GM23338 (cell line): ENCODE measurements at regions not wholly inside any gene's neighbourhood (a gene's known extent, or its start where the extent isn't known, plus 50 kb on each side); places are given as distances from the start of the nearest gene placed in this dataset.

Experiments used
- ATAC-seq: fragments of 200-7000 bp; cut with Tn5 transposase; 3 replicates; pipeline ENCODE4 v1.9.1; 2020
- DNase-seq: peaks from one replicate; pipeline ENCODE4 v3.0.0-alpha.2; 2015; ENCODE audit warnings: low spot score
- H2AFZ ChIP-seq: fragments of 200-600 bp; sonication (generic); 2 replicates; pipeline ENCODE4 v1.8.0; 2016; ENCODE audit warnings: antibody characterized with exemption, mild to moderate bottlenecking, moderate library complexity
- H3F3A ChIP-seq: fragments of 200-600 bp; sonication (generic); replicated peaks from 2 replicates; pipeline ENCODE4 v1.8.0; 2017; ENCODE audit warnings: antibody characterized with exemption, mixed run types, low read depth
- H3K27ac ChIP-seq: fragments of 200-600 bp; sonication (generic); 2 replicates; pipeline ENCODE4 v1.6.1; 2016; ENCODE audit warnings: low read depth
- H3K27me3 ChIP-seq: fragments of 200-600 bp; sonication (generic); 2 replicates; pipeline ENCODE4 v1.8.0; 2016; ENCODE audit warnings: mild to moderate bottlenecking, mixed run types, moderate library complexity; ENCODE audit not compliant: insufficient read depth
- H3K36me3 ChIP-seq: fragments of 200-600 bp; sonication (generic); 2 replicates; pipeline ENCODE4 v1.8.0; 2016; ENCODE audit warnings: mild to moderate bottlenecking; ENCODE audit not compliant: insufficient read depth
- H3K4me1 ChIP-seq: fragments of 200-600 bp; sonication (generic); 2 replicates; pipeline ENCODE4 v1.8.0; 2016; ENCODE audit warnings: mild to moderate bottlenecking, moderate library complexity; ENCODE audit not compliant: insufficient read depth
- H3K4me2 ChIP-seq: fragments of 200-600 bp; sonication (generic); 2 replicates; pipeline ENCODE4 v1.7.1; 2017; ENCODE audit warnings: mixed run types
- H3K4me3 ChIP-seq: fragments of 200-600 bp; sonication (generic); 2 replicates; pipeline ENCODE4 v1.6.1; 2016; ENCODE audit warnings: mixed run types
- H3K79me2 ChIP-seq: fragments of 200-600 bp; sonication (generic); replicated peaks from 2 replicates; pipeline ENCODE4 v1.8.0; 2017; ENCODE audit warnings: mild to moderate bottlenecking; ENCODE audit not compliant: insufficient read depth
- H3K9me2 ChIP-seq: fragments of 200-600 bp; sonication (generic); 2 replicates; pipeline ENCODE4 v1.8.0; 2017; ENCODE audit not compliant: insufficient read depth
- H4K20me1 ChIP-seq: fragments of 200-600 bp; sonication (generic); replicated peaks from 2 replicates; pipeline ENCODE4 v1.8.0; 2017; ENCODE audit warnings: mild to moderate bottlenecking; ENCODE audit not compliant: insufficient read depth
- H3K27ac Mint-ChIP-seq: 2 replicates; pipeline ENCODE4 v1.8.0; 2020; ENCODE audit warnings: inconsistent platforms, mild to moderate bottlenecking, moderate library complexity, mixed read lengths
- H3K27me3 Mint-ChIP-seq: 3 replicates; pipeline ENCODE4 v1.8.0; 2022; ENCODE audit warnings: low read depth, mild to moderate bottlenecking, moderate library complexity, mixed read lengths, inconsistent platforms; ENCODE audit not compliant: insufficient read depth, poor library complexity
- H3K36me3 Mint-ChIP-seq: 3 replicates; pipeline ENCODE4 v1.8.0; 2021; ENCODE audit warnings: low read depth, mild to moderate bottlenecking, inconsistent platforms, moderate library complexity, mixed read lengths
- H3K4me1 Mint-ChIP-seq: 3 replicates; pipeline ENCODE4 v1.8.0; 2020; ENCODE audit warnings: mild to moderate bottlenecking, inconsistent platforms, mixed read lengths
- H3K4me3 Mint-ChIP-seq: 3 replicates; pipeline ENCODE4 v1.8.0; 2021; ENCODE audit warnings: moderate library complexity, mild to moderate bottlenecking, inconsistent platforms, mixed read lengths
- H3K9me3 Mint-ChIP-seq: 3 replicates; pipeline ENCODE4 v1.8.0; 2020; ENCODE audit warnings: moderate library complexity, mild to moderate bottlenecking, inconsistent platforms, mixed read lengths
- CREB1 ChIP-seq: fragments of 250-450 bp; sonication (Bioruptor Pico); IDR thresholded peaks from 2 replicates; pipeline ENCODE4 v1.5.0; 2020; ENCODE audit warnings: low read depth, mild to moderate bottlenecking, moderate library complexity
- EZH2 ChIP-seq: fragments of 200-600 bp; sonication (generic); IDR thresholded peaks from one replicate; pipeline ENCODE4 v1.8.0; 2017; ENCODE audit warnings: antibody characterized with exemption, mild to moderate bottlenecking, low read depth; ENCODE audit not compliant: unreplicated experiment
- EZH2phosphoT487 ChIP-seq: fragments of 200-600 bp; sonication (generic); IDR thresholded peaks from one replicate; pipeline ENCODE4 v1.8.1; 2018; ENCODE audit warnings: antibody characterized with exemption; ENCODE audit not compliant: unreplicated experiment
- JUNB ChIP-seq: IDR thresholded peaks from one replicate; pipeline ENCODE4 v1.6.1; 2016; ENCODE audit warnings: antibody characterized with exemption; ENCODE audit not compliant: unreplicated experiment
- NANOG ChIP-seq: IDR thresholded peaks from 2 replicates; pipeline ENCODE4 v1.6.1; 2016; ENCODE audit warnings: antibody characterized with exemption, borderline replicate concordance
- POLR2AphosphoS5 ChIP-seq: IDR thresholded peaks from 2 replicates; pipeline ENCODE4 v1.6.1; 2016; ENCODE audit warnings: antibody characterized with exemption, low read depth
- STAT1 ChIP-seq: IDR thresholded peaks from one replicate; pipeline ENCODE4 v1.6.1; 2016; ENCODE audit warnings: antibody characterized with exemption; ENCODE audit not compliant: unreplicated experiment
- ZNF114 ChIP-seq: fragments of 250-450 bp; sonication (Bioruptor Pico); IDR thresholded peaks from 2 replicates; pipeline ENCODE4 v1.5.0; 2020; ENCODE audit warnings: mild to moderate bottlenecking, moderate library complexity
- ZNF331 ChIP-seq: fragments of 250-450 bp; sonication (Bioruptor Pico); IDR thresholded peaks from 2 replicates; pipeline ENCODE4 v1.5.0; 2020; ENCODE audit warnings: low read depth, mild to moderate bottlenecking, moderate library complexity
- TF ChIP-seq, protein P1 (sequence below): IDR thresholded peaks from 2 replicates; pipeline ENCODE4 v1.6.1; 2016; ENCODE audit warnings: antibody characterized with exemption
- TF ChIP-seq, protein P2 (sequence below): fragments of 250-450 bp; sonication (Bioruptor Pico); IDR thresholded peaks from 2 replicates; pipeline ENCODE4 v1.5.0; 2020; ENCODE audit warnings: mild to moderate bottlenecking, moderate library complexity
- TF ChIP-seq, protein P3 (sequence below), 2 experiments: fragments of 200-600 bp in 1 of 2; sonication (generic) in 1 of 2; conservative IDR thresholded peaks; 2 replicates each; pipeline versions ENCODE4 v1.5.1 to v1.6.1; 2016 to 2017; ENCODE audit warnings: antibody characterized with exemption in 2 of 2, low read depth in 2 of 2, mild to moderate bottlenecking in 2 of 2, moderate library complexity in 1 of 2
- TF ChIP-seq, protein P4 (sequence below): IDR thresholded peaks from one replicate; pipeline ENCODE4 v1.6.1; 2018; ENCODE audit warnings: antibody characterized with exemption; ENCODE audit not compliant: unreplicated experiment

DNA sequence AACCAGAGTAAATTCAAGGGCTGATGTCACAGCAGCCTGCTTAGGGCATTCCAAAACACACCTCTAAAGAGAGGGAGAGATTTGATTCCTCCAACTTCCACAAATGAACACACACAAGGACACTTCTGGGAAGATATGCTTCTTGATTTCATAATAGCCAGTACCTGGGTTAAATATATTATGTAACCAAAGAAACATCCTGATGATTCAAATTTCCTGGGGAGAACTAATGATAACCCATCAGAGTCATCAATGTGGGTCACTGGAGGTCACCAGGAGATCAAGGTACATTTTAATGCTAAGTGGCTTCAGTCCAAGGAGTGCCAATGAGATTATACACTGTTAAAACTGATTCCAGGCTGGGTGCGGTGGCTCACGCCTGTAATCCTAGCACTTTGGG lies 54.0 kb upstream of the DOCK9 start:
- ATAC-seq, result no peak
- no peaks in the 10 kb centered on the region for H3K36me3 ChIP-seq
- peaks cover 2% of the 10 kb centered on the region; the same call in 1 of the 3 replicates for H3K36me3 Mint-ChIP-seq

More for the DNA sequence above, 54.0 kb upstream of the DOCK9 start:
- Mint-ChIP-seq H3K9me3 (peaks cover 3% of the 10 kb centered on the region; the same call in 2 of the 3 replicates), H3K4me1 (no peaks in the 10 kb centered on the region), H3K4me3 (no peak overlapping the region), H3K27me3 (peaks cover 3% of the 10 kb centered on the region), H3K27ac (no peak overlapping the region)
- Histone ChIP-seq H3K79me2 (no peaks in the 10 kb centered on the region; the same call in 1 of the 2 replicates), H3K9me2 (no peaks in the 10 kb centered on the region), H3K4me2 (no peak overlapping the region), H3K27me3 (no peaks in the 10 kb centered on the region), H3K27ac (no peak overlapping the region; the same call in 1 of the 2 replicates), H3K4me3 (no peak overlapping the region), H3K4me1 (peaks cover under 1% of the 10 kb centered on the region; the same call in 1 of the 2 replicates), H2AFZ (no peak overlapping the region), H3F3A (no peaks in the 10 kb centered on the region), H4K20me1 (no peaks in the 10 kb centered on the region)
- TF ChIP-seq EZH2 (no peak), EZH2phosphoT487 (no peak), CREB1 (CRISPR knock-in tag) (no peak), POLR2AphosphoS5 (no peak), ZNF114 (CRISPR knock-in tag) (no peak), NANOG (no peak), ZNF331 (CRISPR knock-in tag) (no peak), JUNB (no peak), STAT1 (no peak)
- TF ChIP-seq, protein P1, sequence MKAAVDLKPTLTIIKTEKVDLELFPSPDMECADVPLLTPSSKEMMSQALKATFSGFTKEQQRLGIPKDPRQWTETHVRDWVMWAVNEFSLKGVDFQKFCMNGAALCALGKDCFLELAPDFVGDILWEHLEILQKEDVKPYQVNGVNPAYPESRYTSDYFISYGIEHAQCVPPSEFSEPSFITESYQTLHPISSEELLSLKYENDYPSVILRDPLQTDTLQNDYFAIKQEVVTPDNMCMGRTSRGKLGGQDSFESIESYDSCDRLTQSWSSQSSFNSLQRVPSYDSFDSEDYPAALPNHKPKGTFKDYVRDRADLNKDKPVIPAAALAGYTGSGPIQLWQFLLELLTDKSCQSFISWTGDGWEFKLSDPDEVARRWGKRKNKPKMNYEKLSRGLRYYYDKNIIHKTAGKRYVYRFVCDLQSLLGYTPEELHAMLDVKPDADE, result no peak
- TF ChIP-seq, protein P2, sequence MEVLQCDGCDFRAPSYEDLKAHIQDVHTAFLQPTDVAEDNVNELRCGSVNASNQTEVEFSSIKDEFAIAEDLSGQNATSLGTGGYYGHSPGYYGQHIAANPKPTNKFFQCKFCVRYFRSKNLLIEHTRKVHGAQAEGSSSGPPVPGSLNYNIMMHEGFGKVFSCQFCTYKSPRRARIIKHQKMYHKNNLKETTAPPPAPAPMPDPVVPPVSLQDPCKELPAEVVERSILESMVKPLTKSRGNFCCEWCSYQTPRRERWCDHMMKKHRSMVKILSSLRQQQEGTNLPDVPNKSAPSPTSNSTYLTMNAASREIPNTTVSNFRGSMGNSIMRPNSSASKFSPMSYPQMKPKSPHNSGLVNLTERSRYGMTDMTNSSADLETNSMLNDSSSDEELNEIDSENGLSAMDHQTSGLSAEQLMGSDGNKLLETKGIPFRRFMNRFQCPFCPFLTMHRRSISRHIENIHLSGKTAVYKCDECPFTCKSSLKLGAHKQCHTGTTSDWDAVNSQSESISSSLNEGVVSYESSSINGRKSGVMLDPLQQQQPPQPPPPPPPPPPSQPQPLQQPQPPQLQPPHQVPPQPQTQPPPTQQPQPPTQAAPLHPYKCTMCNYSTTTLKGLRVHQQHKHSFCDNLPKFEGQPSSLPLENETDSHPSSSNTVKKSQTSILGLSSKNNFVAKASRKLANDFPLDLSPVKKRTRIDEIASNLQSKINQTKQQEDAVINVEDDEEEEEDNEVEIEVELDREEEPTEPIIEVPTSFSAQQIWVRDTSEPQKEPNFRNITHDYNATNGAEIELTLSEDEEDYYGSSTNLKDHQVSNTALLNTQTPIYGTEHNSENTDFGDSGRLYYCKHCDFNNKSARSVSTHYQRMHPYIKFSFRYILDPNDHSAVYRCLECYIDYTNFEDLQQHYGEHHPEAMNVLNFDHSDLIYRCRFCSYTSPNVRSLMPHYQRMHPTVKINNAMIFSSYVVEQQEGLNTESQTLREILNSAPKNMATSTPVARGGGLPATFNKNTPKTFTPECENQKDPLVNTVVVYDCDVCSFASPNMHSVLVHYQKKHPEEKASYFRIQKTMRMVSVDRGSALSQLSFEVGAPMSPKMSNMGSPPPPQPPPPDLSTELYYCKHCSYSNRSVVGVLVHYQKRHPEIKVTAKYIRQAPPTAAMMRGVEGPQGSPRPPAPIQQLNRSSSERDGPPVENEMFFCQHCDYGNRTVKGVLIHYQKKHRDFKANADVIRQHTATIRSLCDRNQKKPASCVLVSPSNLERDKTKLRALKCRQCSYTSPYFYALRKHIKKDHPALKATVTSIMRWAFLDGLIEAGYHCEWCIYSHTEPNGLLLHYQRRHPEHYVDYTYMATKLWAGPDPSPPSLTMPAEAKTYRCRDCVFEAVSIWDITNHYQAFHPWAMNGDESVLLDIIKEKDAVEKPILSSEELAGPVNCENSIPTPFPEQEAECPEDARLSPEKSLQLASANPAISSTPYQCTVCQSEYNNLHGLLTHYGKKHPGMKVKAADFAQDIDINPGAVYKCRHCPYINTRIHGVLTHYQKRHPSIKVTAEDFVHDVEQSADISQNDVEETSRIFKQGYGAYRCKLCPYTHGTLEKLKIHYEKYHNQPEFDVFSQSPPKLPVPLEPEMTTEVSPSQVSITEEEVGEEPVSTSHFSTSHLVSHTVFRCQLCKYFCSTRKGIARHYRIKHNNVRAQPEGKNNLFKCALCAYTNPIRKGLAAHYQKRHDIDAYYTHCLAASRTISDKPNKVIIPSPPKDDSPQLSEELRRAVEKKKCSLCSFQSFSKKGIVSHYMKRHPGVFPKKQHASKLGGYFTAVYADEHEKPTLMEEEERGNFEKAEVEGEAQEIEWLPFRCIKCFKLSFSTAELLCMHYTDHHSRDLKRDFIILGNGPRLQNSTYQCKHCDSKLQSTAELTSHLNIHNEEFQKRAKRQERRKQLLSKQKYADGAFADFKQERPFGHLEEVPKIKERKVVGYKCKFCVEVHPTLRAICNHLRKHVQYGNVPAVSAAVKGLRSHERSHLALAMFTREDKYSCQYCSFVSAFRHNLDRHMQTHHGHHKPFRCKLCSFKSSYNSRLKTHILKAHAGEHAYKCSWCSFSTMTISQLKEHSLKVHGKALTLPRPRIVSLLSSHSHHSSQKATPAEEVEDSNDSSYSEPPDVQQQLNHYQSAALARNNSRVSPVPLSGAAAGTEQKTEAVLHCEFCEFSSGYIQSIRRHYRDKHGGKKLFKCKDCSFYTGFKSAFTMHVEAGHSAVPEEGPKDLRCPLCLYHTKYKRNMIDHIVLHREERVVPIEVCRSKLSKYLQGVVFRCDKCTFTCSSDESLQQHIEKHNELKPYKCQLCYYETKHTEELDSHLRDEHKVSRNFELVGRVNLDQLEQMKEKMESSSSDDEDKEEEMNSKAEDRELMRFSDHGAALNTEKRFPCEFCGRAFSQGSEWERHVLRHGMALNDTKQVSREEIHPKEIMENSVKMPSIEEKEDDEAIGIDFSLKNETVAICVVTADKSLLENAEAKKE (CRISPR knock-in tag), result no peak
- TF ChIP-seq, protein P3, sequence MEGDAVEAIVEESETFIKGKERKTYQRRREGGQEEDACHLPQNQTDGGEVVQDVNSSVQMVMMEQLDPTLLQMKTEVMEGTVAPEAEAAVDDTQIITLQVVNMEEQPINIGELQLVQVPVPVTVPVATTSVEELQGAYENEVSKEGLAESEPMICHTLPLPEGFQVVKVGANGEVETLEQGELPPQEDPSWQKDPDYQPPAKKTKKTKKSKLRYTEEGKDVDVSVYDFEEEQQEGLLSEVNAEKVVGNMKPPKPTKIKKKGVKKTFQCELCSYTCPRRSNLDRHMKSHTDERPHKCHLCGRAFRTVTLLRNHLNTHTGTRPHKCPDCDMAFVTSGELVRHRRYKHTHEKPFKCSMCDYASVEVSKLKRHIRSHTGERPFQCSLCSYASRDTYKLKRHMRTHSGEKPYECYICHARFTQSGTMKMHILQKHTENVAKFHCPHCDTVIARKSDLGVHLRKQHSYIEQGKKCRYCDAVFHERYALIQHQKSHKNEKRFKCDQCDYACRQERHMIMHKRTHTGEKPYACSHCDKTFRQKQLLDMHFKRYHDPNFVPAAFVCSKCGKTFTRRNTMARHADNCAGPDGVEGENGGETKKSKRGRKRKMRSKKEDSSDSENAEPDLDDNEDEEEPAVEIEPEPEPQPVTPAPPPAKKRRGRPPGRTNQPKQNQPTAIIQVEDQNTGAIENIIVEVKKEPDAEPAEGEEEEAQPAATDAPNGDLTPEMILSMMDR (conservative IDR thresholded peaks at IDR 0.05; ENCODE audit: low read depth in 2 of 2), result no peak
- TF ChIP-seq, protein P4, sequence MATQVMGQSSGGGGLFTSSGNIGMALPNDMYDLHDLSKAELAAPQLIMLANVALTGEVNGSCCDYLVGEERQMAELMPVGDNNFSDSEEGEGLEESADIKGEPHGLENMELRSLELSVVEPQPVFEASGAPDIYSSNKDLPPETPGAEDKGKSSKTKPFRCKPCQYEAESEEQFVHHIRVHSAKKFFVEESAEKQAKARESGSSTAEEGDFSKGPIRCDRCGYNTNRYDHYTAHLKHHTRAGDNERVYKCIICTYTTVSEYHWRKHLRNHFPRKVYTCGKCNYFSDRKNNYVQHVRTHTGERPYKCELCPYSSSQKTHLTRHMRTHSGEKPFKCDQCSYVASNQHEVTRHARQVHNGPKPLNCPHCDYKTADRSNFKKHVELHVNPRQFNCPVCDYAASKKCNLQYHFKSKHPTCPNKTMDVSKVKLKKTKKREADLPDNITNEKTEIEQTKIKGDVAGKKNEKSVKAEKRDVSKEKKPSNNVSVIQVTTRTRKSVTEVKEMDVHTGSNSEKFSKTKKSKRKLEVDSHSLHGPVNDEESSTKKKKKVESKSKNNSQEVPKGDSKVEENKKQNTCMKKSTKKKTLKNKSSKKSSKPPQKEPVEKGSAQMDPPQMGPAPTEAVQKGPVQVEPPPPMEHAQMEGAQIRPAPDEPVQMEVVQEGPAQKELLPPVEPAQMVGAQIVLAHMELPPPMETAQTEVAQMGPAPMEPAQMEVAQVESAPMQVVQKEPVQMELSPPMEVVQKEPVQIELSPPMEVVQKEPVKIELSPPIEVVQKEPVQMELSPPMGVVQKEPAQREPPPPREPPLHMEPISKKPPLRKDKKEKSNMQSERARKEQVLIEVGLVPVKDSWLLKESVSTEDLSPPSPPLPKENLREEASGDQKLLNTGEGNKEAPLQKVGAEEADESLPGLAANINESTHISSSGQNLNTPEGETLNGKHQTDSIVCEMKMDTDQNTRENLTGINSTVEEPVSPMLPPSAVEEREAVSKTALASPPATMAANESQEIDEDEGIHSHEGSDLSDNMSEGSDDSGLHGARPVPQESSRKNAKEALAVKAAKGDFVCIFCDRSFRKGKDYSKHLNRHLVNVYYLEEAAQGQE, result no peak
- no peak for DNase-seq
